LNCaP clone FGC (cell line): ENCODE measurements at regions not wholly inside any gene's neighbourhood (a gene's known extent, or its start where the extent isn't known, plus 50 kb on each side); places are given as distances from the start of the nearest gene placed in this dataset.
"Not testable (repeated sequence)": the region's sequence is repeated elsewhere in the genome, so short reads cannot be mapped to it uniquely, and the experiment has no call there.

ENCODE experiments used
- DNase-seq: peaks from one replicate; pipeline ENCODE4 v3.0.0-alpha.2; 2011; ENCODE audit warnings: low read depth
- H3K4me3 ChIP-seq: 2 replicates; pipeline ENCODE4 v1.5.1; 2011; ENCODE audit warnings: mild to moderate bottlenecking, low read depth, low read length, control low read depth
- TF ChIP-seq, protein P1 (sequence below): IDR thresholded peaks from 2 replicates; pipeline ENCODE4 v1.5.1; 2012; ENCODE audit warnings: mild to moderate bottlenecking; ENCODE audit not compliant: control insufficient read depth, insufficient read depth; ENCODE audit errors: extremely low read depth

DNA sequence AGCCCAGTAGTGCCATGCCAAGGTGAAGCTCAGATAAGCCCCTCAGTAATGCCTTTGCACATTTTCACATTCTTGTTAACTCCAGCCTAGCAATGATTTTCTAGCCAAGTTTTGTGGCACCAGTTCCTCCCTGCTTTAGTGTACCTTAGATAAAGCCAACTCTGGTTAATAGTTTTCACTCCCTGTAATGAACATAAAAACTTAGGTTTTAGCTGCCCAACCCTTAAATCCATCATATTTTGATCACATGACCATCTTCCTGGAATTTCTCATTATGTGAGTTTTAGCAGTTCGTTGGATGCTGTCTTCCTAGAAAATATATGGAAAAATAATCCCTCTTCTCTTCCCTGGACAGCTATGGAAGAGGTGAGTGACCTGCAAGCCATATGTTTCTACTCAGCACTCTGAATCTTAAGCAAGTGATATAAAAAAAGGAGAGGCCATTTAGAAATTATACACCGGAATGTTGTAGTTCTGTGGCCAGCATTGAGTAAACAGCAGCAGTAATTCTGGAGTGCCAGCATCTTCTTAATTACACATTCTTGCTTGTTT lies 62.2 kb upstream of the P2RY1 start:
- no peak for DNase-seq
- TF ChIP-seq, protein P1, sequence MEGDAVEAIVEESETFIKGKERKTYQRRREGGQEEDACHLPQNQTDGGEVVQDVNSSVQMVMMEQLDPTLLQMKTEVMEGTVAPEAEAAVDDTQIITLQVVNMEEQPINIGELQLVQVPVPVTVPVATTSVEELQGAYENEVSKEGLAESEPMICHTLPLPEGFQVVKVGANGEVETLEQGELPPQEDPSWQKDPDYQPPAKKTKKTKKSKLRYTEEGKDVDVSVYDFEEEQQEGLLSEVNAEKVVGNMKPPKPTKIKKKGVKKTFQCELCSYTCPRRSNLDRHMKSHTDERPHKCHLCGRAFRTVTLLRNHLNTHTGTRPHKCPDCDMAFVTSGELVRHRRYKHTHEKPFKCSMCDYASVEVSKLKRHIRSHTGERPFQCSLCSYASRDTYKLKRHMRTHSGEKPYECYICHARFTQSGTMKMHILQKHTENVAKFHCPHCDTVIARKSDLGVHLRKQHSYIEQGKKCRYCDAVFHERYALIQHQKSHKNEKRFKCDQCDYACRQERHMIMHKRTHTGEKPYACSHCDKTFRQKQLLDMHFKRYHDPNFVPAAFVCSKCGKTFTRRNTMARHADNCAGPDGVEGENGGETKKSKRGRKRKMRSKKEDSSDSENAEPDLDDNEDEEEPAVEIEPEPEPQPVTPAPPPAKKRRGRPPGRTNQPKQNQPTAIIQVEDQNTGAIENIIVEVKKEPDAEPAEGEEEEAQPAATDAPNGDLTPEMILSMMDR, result no peak
- H3K4me3 ChIP-seq, result no peak overlapping the region

DNA sequence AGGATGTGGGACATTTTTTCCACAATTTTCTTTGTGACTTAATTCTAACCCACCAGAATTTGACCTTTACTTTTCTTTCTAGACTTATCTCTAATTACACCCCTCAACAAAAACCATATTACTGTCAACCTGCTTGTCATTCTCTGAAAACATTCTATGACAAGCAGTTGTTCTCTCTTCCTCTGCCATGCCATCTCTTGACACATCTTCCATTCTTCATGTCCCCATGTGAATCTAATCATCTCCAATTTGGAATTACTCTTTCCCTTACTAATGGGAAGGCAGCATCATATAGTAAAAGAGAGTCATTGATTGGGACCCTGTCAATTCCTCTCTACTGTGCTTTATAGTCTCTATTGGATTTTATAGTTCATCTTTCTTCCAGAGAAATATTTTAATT lies 61.3 kb upstream of the P2RY1 start:
- DNase-seq, result no peak
- TF ChIP-seq, protein P1, result no peak
- H3K4me3 ChIP-seq, result no peak overlapping the region

DNA sequence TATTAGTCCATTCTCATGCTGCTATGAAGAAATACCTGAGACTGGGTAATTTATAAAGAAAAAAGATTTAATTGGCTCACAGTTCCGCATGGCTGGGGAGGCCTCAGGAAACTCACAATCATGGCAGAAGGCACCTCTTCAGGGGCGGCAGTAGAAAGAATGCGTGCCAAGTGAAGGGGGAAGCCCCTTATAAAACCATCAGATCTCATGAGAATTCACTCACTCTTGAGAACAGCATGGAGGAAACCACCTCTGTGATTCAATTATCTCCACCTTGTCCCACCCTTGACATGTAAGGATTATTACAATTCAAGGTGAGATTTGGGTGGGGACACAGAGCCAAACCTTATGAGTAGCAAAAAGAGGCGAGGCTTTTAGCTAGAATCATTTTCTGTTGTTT lies 60.7 kb upstream of the P2RY1 start:
- H3K4me3 ChIP-seq, result not testable (repeated sequence)

DNA sequence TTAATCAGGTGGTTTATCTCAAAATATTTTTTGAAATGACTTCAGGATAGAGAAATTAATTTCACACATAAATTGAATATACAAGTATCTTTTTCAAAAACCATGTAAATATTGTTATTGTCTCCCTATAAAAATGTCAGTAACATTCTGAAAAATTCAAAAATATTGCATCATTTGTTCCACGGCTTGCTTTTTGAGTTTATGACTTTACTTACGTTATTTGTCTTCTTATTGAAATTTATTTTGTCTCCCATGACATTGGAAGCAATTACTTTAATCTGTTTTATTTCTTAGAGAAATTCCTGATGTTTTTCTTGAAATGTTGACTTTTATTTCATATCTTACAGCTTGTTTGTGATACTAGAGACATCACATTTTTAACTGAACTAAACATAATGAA lies 56.9 kb upstream of the P2RY1 start:
- no peak overlapping the region for H3K4me3 ChIP-seq
- TF ChIP-seq, protein P1, result no peak

More for the DNA sequence above, 60.7 kb upstream of the P2RY1 start:
- not testable (repeated sequence) for DNase-seq

DNA sequence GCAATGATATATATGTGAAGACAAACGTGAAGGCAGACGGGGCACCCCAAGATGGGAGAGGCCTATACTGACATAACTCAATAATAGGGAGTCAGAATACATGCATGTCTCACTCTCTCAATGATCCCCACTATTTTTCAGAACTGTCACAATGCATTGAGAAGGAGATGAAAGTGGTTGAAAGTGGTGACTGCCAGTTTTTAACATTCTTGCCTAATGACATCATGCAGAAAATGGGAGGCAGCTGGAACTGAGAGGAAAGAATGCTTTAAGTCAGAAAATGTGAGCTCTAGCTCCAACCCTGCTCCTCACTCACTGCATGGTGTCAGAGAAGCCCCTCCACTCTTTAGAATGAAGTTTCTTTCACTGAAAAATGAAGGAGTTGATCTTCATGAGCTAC lies 55.3 kb upstream of the P2RY1 start:
- no peak overlapping the region for H3K4me3 ChIP-seq
- no peak for DNase-seq

More for the DNA sequence above, 56.9 kb upstream of the P2RY1 start:
- no peak for DNase-seq

DNA sequence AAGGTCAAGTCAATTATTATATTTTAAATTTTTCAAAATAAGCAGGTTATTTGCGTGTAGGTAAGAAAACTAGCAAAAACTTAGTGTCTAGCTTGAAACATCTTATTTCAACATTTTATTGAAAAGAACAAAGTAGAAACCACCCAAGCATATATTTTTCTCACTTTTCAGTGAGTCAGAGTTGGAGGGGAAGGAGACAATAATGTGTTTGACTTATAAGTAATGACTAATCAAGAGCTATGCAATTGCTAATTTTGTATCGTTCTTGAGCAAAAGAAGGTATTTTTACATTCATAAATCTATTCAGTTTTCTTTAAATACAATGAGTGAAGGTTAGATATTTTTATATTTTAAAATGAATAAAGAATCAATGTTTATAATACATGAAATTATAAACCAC lies 54.4 kb upstream of the P2RY1 start:
- H3K4me3 ChIP-seq, result no peak overlapping the region
- no peak for DNase-seq
- TF ChIP-seq, protein P1, result no peak

More for the DNA sequence above, 55.3 kb upstream of the P2RY1 start:
- TF ChIP-seq, protein P1, result no peak

DNA sequence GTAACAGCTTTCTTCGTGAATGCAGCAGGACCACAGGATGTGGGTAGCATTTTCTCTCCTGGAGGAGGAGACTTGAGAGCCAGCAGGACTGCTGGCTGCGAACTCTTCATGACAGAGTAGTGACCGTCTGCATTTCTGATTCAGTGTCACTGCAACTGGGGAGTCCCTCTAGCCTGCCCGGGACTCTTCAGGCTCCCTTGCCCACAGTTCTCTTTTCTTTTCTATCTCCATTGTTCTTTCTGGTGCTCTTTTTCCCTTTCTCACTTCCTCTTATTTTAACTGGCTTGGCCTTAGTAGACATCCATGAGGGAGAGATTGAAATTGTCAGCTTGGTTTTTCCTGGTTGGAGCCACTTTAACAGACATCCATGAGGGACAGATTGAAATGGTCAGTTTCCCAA lies 49.9 kb upstream of the P2RY1 start:
- H3K4me3 ChIP-seq, result no peak overlapping the region
- no peak for DNase-seq
- TF ChIP-seq, protein P1, result no peak
